Pons (tissue), 1 donor: ENCODE measurements at regions not wholly inside any gene's neighbourhood (a gene's known extent, or its start where the extent isn't known, plus 50 kb on each side); places are given as distances from the start of the nearest gene placed in this dataset.
"Not testable (repeated sequence)": the region's sequence is repeated elsewhere in the genome, so short reads cannot be mapped to it uniquely, and the experiment has no call there.

Source experiments
- DNase-seq: peaks from one replicate; pipeline ENCODE4 v3.0.0-alpha.2; 2016; ENCODE audit warnings: low spot score

GRCh38 chr3:84679211-84679610 lies 279.6 kb upstream of the CADM2 start:
- DNase-seq = no peak

GRCh38 chr3:84680700-84681099 lies 278.1 kb upstream of the CADM2 start:
- no peak for DNase-seq

GRCh38 chr3:84683493-84683892 lies 275.3 kb upstream of the CADM2 start:
- DNase-seq = no peak

- no peak for DNase-seq
Observed at GRCh38 chr3:84685467-84685866, 273.3 kb upstream of the CADM2 start.

GRCh38 chr3:84692261-84692660 lies 266.5 kb upstream of the CADM2 start:
- DNase-seq = peak; percentile 8

- DNase-seq = not testable (repeated sequence)
Observed at GRCh38 chr3:84710288-84710687, 248.5 kb upstream of the CADM2 start.

GRCh38 chr3:84717894-84718293 lies 240.9 kb upstream of the CADM2 start:
- DNase-seq = no peak

GRCh38 chr3:84724877-84725276 lies 233.9 kb upstream of the CADM2 start:
- DNase-seq = no peak

GRCh38 chr3:84727616-84728015 lies 231.2 kb upstream of the CADM2 start:
- DNase-seq = no peak

- DNase-seq = peak; percentile 23
Observed at GRCh38 chr3:84734731-84735130, 224.1 kb upstream of the CADM2 start.

GRCh38 chr3:84738086-84738485 lies 220.7 kb upstream of the CADM2 start:
- no peak for DNase-seq

GRCh38 chr3:84742915-84743425 lies 215.8 kb upstream of the CADM2 start:
- DNase-seq = no peak

GRCh38 chr3:84744130-84744529 lies 214.7 kb upstream of the CADM2 start:
- DNase-seq = no peak

- no peak for DNase-seq
Observed at GRCh38 chr3:84755860-84756259, 202.9 kb upstream of the CADM2 start.

GRCh38 chr3:84759361-84759760 lies 199.4 kb upstream of the CADM2 start:
- DNase-seq = no peak

GRCh38 chr3:84772841-84773240 lies 185.9 kb upstream of the CADM2 start:
- no peak for DNase-seq

- DNase-seq = no peak
Observed at GRCh38 chr3:84783281-84783680, 175.5 kb upstream of the CADM2 start.

- no peak for DNase-seq
Observed at GRCh38 chr3:84789961-84790360, 168.8 kb upstream of the CADM2 start.

- no peak for DNase-seq
Observed at GRCh38 chr3:84806958-84807357, 151.8 kb upstream of the CADM2 start.

- DNase-seq = no peak
Observed at GRCh38 chr3:84820126-84820525, 138.7 kb upstream of the CADM2 start.

GRCh38 chr3:84820906-84821305 lies 137.9 kb upstream of the CADM2 start:
- no peak for DNase-seq

- no peak for DNase-seq
Observed at GRCh38 chr3:84825817-84826216, 133.0 kb upstream of the CADM2 start.

GRCh38 chr3:84830476-84830875 lies 128.3 kb upstream of the CADM2 start:
- no peak for DNase-seq

- no peak for DNase-seq
Observed at GRCh38 chr3:84835366-84835765, 123.4 kb upstream of the CADM2 start.

- DNase-seq = no peak
Observed at GRCh38 chr3:84836961-84837360, 121.8 kb upstream of the CADM2 start.
